Psoas muscle (tissue), 7 donors: ENCODE measurements at regions not wholly inside any gene's neighbourhood (a gene's known extent, or its start where the extent isn't known, plus 50 kb on each side); places are given as distances from the start of the nearest gene placed in this dataset.

Experiments used
- ATAC-seq, 4 donors: fragments of 200-7000 bp; cut with Tn5 transposase; one replicate each; pipeline ENCODE4 v1.9.1; 2020; ENCODE audit warnings: moderate library complexity in 3 of 4, mild to moderate bottlenecking in 2 of 4
- DNase-seq, 2 donors: peaks; one replicate each; pipeline ENCODE4 v3.0.0-alpha.2; 2020
- H3K27ac ChIP-seq: fragments of 200-600 bp; one replicate; pipeline ENCODE4 v1.8.0; 2022
- H3K27me3 ChIP-seq, 3 donors: fragments of 200-600 bp in 1 of 3; one replicate each; pipeline versions ENCODE4 v1.6.1 to v1.8.0; 2013 to 2022; ENCODE audit warnings: low read length in 2 of 3, mild to moderate bottlenecking in 2 of 3, moderate library complexity in 1 of 3; ENCODE audit not compliant: insufficient read depth in 3 of 3
- H3K36me3 ChIP-seq, 2 donors: fragments of 200-600 bp in 1 of 2; one replicate each; pipeline versions ENCODE4 v1.6.1 to v1.8.0; 2013 to 2022; ENCODE audit warnings: low read depth in 1 of 2, mild to moderate bottlenecking in 1 of 2, moderate library complexity in 1 of 2; ENCODE audit not compliant: insufficient read depth in 1 of 2
- H3K4me1 ChIP-seq: fragments of 200-600 bp; one replicate; pipeline ENCODE4 v1.8.0; 2022
- H3K4me3 ChIP-seq: fragments of 200-600 bp; one replicate; pipeline ENCODE4 v1.8.0; 2022; ENCODE audit warnings: mild to moderate bottlenecking
- H3K9me3 ChIP-seq: fragments of 200-600 bp; one replicate; pipeline ENCODE4 v1.8.0; 2022
- whole genome bisulfite sequencing, 3 donors: extraction: QIAGEN DNeasy Blood & Tissue Kit; methylation state at CpG; one replicate each; pipeline versions ENCODE4 v1.1.6 to v1.1.7; 2013; 5-methylcytosine and 5-hydroxymethylcytosine counted together
- intact Hi-C, 2 donors: fragments of 100-400 bp; cut with DNase I; formaldehyde crosslinking; loops; one replicate each; pipeline versions ENCODE4 v1.11.0 to v1.14.2; 2022
- TF ChIP-seq, protein P1 (sequence below): fragments of 200-600 bp; IDR thresholded peaks from one replicate; pipeline ENCODE4 v1.8.0; 2022; ENCODE audit warnings: antibody characterized with exemption
- donor health status: healthy with polysubstance abuse.
- donor health status: DM: no; HTN: no; CAD: no; lungs with moderate emphysema.
- donor health status: Bipolar disorder and iron deficiency.
- donor health status: healthy.
- donor health status: DM: yes; HTN: yes; CAD: no.
- donor health status: DM: no; HTN: no; CAD: no.
- donor health status: DM: yes; HTN: yes; CAD: no.

DNA sequence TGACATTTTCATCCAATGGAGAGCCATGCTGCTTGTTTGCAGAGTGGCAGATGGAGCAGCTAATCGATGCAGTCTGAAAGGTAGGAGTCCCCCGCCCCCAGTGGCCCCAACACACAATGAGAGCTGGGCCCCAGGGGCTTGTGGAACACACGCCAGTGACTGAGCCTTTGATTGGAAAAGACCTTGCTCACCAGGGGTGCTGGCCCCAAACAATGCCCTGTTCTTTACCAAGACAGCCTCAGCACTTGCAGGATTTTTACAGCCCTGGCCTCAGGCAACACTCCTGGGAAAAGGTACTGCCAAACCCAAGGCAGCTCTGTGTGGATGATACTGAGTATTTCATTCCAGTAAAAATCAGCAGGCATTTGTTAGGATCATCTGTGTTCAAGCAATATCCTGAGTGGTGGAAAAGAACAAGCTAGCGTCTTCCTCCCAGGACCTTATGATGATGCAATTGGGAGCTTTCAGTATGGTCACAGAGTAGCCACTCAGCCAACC is 276.8 kb upstream of the CLINT1 start:
- no peaks in the 10 kb centered on the region for H3K9me3 ChIP-seq
- H3K4me3 ChIP-seq, result no peak overlapping the region
- peak; percentile 36 to 67 for DNase-seq
- no peaks in the 10 kb centered on the region for H3K4me1 ChIP-seq
- no peak overlapping the region for H3K27ac ChIP-seq
- intact Hi-C loops, result no loop called here
- peak in 3 of 4 donors; percentile 37 to 66 (median 46) for ATAC-seq
- H3K27me3 ChIP-seq, result no peaks in the 10 kb centered on the region
- TF ChIP-seq, protein P1, sequence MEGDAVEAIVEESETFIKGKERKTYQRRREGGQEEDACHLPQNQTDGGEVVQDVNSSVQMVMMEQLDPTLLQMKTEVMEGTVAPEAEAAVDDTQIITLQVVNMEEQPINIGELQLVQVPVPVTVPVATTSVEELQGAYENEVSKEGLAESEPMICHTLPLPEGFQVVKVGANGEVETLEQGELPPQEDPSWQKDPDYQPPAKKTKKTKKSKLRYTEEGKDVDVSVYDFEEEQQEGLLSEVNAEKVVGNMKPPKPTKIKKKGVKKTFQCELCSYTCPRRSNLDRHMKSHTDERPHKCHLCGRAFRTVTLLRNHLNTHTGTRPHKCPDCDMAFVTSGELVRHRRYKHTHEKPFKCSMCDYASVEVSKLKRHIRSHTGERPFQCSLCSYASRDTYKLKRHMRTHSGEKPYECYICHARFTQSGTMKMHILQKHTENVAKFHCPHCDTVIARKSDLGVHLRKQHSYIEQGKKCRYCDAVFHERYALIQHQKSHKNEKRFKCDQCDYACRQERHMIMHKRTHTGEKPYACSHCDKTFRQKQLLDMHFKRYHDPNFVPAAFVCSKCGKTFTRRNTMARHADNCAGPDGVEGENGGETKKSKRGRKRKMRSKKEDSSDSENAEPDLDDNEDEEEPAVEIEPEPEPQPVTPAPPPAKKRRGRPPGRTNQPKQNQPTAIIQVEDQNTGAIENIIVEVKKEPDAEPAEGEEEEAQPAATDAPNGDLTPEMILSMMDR, result no peak
- WGBS, 3 donors, result 40 to 56% (median 47%) methylated on average over 4 of the region's 4 CpGs
- no peaks in the 10 kb centered on the region for H3K36me3 ChIP-seq

DNA sequence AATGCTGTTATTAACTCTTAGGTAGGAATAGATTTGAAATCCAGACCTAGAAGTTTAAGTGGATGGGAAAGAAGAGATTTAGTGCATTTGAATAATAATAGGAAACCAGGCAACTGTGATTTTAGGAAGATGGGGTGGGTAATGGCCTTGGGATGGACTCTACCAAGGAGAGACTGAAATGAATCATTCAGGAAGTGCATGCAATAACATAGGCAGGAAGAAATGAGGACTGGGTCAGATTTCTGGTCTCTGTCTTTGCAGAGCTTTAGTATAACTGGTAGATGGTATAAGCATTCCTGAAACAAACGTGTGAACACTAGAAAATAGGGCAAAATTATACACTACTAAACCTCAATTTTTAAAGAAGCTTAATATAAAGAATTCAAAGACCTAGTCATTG is 274.4 kb upstream of the CLINT1 start:
- WGBS, 3 donors, result 52 to 60% (median 55%) methylated on average over 1 of the region's 1 CpG
- Histone ChIP-seq H3K27ac (no peak overlapping the region), H3K27me3 (no peaks in the 10 kb centered on the region), H3K4me3 (no peak overlapping the region), H3K9me3 (no peaks in the 10 kb centered on the region), H3K36me3 (no peaks in the 10 kb centered on the region), H3K4me1 (no peaks in the 10 kb centered on the region)
- DNase-seq (no peak), ATAC-seq (no peak)
- TF ChIP-seq, protein P1, result no peak
- intact Hi-C loops, result no loop called here

DNA sequence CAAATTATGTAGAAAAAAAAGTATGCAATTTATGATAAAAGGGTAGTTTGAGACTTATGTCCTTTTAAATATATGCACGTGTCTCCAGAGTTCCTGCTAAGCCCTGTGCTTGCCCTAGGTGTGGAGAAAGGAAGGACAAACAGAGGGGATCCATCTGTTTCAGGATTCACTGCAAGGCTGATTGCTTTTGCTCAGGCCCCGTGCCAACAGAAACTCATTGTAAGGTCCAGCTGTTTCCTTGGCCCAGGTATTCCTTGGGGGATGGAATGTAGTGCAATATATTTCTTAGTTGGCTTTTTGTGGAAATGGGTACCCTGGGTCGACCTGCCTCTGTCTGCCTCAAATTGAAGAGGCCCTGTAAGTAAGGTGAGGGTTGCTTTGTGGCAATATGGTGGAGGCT is 268.6 kb upstream of the CLINT1 start:
- no peaks in the 10 kb centered on the region for H3K4me1 ChIP-seq
- no peak for ATAC-seq
- H3K4me3 ChIP-seq, result no peak overlapping the region
- WGBS, 3 donors, result 48 to 66% (median 51%) methylated on average over 3 of the region's 3 CpGs
- H3K9me3 ChIP-seq, result no peaks in the 10 kb centered on the region
- H3K27ac ChIP-seq, result no peak overlapping the region
- DNase-seq, result no peak
- no peaks in the 10 kb centered on the region for H3K36me3 ChIP-seq
- TF ChIP-seq, protein P1, result no peak
- peaks cover 0 to 2% (median 0%) of the 10 kb centered on the region in 3 donors for H3K27me3 ChIP-seq
- intact Hi-C loops, result no loop called here

DNA sequence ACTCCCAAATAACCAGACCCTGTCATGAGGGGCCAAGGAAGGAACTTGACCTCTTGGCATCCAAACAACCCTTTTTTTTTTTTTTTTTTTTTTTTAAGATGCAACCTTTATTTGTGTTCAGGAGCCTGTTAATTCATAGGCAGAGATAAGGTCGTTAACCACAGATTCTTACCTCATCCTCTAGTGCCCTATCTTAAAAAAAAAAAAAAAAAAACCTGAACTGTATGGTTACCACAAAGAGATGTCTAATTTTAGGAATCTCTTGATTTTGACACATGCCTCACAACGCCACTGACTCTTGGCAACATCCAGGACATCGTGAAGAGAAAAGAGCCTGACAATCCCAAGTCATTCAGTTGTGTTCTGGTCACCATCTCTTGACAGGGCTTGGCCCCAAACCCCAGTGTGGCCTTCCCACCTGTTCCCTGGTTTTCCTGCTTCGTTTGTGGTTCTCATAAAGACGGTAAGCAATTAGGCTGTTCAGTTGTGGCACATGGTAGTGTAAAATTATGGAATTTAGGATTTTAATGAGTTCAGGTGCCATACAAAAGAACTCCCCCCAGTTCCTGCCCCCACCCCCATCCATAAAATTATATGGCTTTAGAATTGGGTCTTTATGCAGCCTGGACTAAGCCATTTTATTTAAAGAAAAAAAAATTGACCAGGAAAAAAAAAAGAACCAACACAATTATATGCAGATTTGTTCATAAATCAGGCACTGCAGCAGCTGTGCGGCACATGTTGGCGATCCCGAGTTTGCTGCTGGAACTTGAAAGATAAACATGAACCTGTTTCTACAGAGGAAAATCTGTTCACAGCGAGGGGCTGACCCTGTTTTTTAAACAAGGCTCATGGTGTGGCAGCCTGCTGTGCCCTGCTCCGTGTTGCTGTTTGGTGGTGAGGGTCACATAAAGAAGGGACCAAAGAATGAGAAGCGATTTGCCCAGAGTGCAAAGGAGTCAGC is 267.8 kb upstream of the CLINT1 start:
- intact Hi-C loops, result no loop called here
- H3K27ac ChIP-seq, result no peak overlapping the region
- H3K9me3 ChIP-seq, result no peaks in the 10 kb centered on the region
- H3K36me3 ChIP-seq, result no peaks in the 10 kb centered on the region
- H3K27me3 ChIP-seq, result peaks cover 0 to 2% (median 0%) of the 10 kb centered on the region in 3 donors
- TF ChIP-seq, protein P1, result no peak
- ATAC-seq (no peak), DNase-seq (no peak)
- H3K4me1 ChIP-seq, result no peaks in the 10 kb centered on the region
- no peak overlapping the region for H3K4me3 ChIP-seq
- WGBS, 3 donors, result 33 to 44% (median 36%) methylated on average over 11 of the region's 11 CpGs
